ENCODE measurements at regions not wholly inside any gene's neighbourhood (a gene's known extent, or its start where the extent isn't known, plus 50 kb on each side); places are given as distances from the start of the nearest gene placed in this dataset.

- TF ChIP-seq EZH2 (IDR thresholded peaks at IDR 0.05) (no peak), POLR2AphosphoS5 (IDR thresholded peaks at IDR 0.05; ENCODE audit: borderline replicate concordance, low read depth, low read length) (no peak), FOXP2 (optimal IDR thresholded peaks at IDR 0.05; ENCODE audit: control extremely low read depth, extremely low read length, insufficient read depth) (no peak)
Measured at GRCh38 chr4:12170308-12170707, 741.6 kb upstream of the HS3ST1 start.
